ENCODE measurements at regions not wholly inside any gene's neighbourhood (a gene's known extent, or its start where the extent isn't known, plus 50 kb on each side); places are given as distances from the start of the nearest gene placed in this dataset.

GRCh38 chr4:149050840-149051239, 608.6 kb upstream of the NR3C2 start:
- TF ChIP-seq CTCF (IDR thresholded peaks at IDR 0.05) (no peak), HDAC2 (IDR thresholded peaks at IDR 0.05) (no peak), JUN (IDR thresholded peaks at IDR 0.05) (no peak), EHMT2 (IDR thresholded peaks at IDR 0.05; ENCODE audit: low read depth) (no peak), CEBPB (IDR thresholded peaks at IDR 0.05) (no peak), POLR2A (IDR thresholded peaks at IDR 0.05; ENCODE audit: low read length) (no peak), SMC3 (IDR thresholded peaks at IDR 0.05) (no peak), CHD2 (IDR thresholded peaks at IDR 0.05; ENCODE audit: low read length, partially characterized antibody) (no peak), EP300 (IDR thresholded peaks at IDR 0.05) (no peak), MAFK (IDR thresholded peaks at IDR 0.05; ENCODE audit: partially characterized antibody) (no peak)
